ENCODE measurements at regions not wholly inside any gene's neighbourhood (a gene's known extent, or its start where the extent isn't known, plus 50 kb on each side); places are given as distances from the start of the nearest gene placed in this dataset.

DNA sequence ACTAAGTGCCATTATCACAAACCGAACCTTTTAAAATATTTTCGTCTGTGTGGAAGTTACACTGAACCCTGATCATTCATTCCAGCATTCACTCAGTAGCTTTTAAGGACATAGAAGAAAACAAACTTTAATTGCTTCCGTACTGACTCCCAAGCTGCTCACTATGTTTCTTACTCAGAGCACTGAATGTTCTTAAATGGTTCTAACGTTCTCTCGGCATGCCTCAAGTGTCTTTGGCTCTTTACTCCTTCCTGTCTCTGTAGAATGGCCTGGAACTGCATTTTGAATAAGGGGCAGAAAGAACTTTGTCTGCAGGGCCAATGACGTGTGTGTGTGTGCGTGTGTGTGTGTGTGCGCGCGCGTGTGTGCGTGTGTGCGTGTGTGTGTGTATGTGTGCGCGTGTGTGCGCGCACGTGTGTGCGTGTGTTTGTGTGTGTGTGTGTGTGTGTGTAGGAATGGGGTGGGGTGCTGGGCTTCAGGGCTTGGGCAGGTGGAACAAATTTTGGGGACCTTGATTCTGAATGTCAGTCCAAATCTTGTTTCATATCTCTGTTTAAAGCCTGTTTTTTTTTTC is 50.5 kb upstream of the PAQR3 start:
- Histone ChIP-seq H3K27me3 (ENCODE audit: control insufficient read depth, insufficient read depth, low read length) (no peaks in the 10 kb centered on the region), H3K4me3 (ENCODE audit: low read length) (no peak overlapping the region), H3K27ac (ENCODE audit: low read length) (no peak overlapping the region), H3K36me3 (ENCODE audit: control insufficient read depth, insufficient read depth, low read length) (no peaks in the 10 kb centered on the region), H3K4me1 (ENCODE audit: control insufficient read depth, insufficient read depth, low read length) (no peaks in the 10 kb centered on the region), H3K9me3 (ENCODE audit: control insufficient read depth, low read depth, low read length) (no peaks in the 10 kb centered on the region)
- DNase-seq: no peak
- no CpG with 5 or more reads among the region's 19 CpGs for WGBS (ENCODE audit: insufficient coverage, low lambda C conversion rate)

Measured in large intestine (tissue), 3 donors.